ENCODE measurements at regions not wholly inside any gene's neighbourhood (a gene's known extent, or its start where the extent isn't known, plus 50 kb on each side); places are given as distances from the start of the nearest gene placed in this dataset.

DNA sequence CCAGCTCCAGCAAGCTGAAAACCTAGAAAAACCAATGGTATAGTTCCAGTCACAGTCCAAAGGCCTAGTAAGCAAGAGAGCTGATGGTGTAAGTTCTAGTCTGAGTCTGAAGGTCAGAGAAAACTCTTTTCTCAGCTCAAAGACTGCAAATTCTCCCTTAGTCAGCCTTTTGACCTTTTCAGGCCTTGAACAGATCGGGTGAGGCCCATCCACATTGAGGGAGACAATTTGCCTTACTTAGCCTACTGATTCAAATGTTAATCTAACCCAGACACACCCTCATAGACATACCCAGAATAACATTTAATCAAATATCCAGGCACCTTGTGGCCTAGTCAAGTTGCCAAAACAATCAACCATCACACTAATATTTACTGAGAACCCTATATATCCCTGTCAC is 110.8 kb upstream of the KCNJ3 start:
- H3K9me3 ChIP-seq = no peaks in the 10 kb centered on the region
- intact Hi-C loops (cut with DNase I; ENCODE audit: low total_unique reads) = no loop called here
- WGBS, 2 donors = 71 to 83% methylated on average over 1 of the region's 1 CpG
- H3K27me3 ChIP-seq = no peaks in the 10 kb centered on the region
- no peaks in the 10 kb centered on the region for H3K36me3 ChIP-seq (ENCODE audit: low read depth, missing control alignments)
- no peak for DNase-seq
- no peaks in the 10 kb centered on the region for H3K4me1 ChIP-seq
- no peak overlapping the region for H3K27ac ChIP-seq
- no peak overlapping the region for H3K4me3 ChIP-seq
- no peak for TF ChIP-seq POLR2A (IDR thresholded peaks at IDR 0.05)
- TF ChIP-seq, protein P1, sequence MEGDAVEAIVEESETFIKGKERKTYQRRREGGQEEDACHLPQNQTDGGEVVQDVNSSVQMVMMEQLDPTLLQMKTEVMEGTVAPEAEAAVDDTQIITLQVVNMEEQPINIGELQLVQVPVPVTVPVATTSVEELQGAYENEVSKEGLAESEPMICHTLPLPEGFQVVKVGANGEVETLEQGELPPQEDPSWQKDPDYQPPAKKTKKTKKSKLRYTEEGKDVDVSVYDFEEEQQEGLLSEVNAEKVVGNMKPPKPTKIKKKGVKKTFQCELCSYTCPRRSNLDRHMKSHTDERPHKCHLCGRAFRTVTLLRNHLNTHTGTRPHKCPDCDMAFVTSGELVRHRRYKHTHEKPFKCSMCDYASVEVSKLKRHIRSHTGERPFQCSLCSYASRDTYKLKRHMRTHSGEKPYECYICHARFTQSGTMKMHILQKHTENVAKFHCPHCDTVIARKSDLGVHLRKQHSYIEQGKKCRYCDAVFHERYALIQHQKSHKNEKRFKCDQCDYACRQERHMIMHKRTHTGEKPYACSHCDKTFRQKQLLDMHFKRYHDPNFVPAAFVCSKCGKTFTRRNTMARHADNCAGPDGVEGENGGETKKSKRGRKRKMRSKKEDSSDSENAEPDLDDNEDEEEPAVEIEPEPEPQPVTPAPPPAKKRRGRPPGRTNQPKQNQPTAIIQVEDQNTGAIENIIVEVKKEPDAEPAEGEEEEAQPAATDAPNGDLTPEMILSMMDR (IDR thresholded peaks at IDR 0.05) = no peak

DNA sequence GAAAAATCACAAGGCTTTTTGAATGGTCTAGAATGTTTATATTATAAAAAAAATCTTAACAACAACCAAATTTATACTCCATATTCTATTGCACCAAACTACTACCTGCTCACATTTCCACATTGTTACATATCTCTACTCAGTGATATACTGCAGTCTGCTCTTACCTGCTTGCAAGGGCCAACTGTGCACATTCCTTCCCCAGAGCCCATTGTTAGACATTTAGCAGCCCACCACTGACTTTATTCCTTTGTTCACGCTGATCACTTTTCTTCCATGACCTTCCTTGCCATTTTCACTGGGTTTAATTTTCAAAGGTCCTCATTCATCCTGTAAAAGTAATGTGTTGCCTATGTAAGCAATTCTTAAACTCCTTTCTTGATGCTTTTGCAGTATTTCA is 109.7 kb upstream of the KCNJ3 start:
- Histone ChIP-seq H3K4me3 (no peak overlapping the region), H3K36me3 (ENCODE audit: low read depth, missing control alignments) (no peaks in the 10 kb centered on the region), H3K9me3 (no peaks in the 10 kb centered on the region), H3K4me1 (no peaks in the 10 kb centered on the region), H3K27ac (no peak overlapping the region), H3K27me3 (no peaks in the 10 kb centered on the region)
- no peak for DNase-seq
- TF ChIP-seq, protein P1 (IDR thresholded peaks at IDR 0.05) = no peak
- TF ChIP-seq POLR2A (IDR thresholded peaks at IDR 0.05) = no peak
- intact Hi-C loops (cut with DNase I; ENCODE audit: low total_unique reads) = no loop called here
- WGBS, 2 donors = 76 to 88% methylated on average over 1 of the region's 1 CpG

DNA sequence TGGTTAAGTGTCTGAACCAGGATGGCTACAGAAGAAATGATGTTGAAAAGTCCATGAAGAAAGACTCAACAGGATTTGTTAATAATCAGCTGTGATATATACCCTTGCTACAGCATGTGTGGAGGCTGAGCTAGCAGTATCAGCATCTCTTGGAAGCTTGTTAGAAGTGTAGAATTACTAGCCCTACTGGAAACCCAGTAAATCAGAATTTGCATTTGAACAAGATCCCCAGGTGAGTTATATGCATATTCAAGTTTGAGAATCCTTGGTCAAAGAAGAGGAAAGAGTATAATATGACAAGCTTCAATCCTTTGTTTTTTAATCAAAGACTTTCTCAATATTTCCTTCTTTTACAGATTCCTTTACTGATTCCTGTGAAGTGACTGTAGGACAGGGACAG is 109.0 kb upstream of the KCNJ3 start:
- no peak overlapping the region for H3K4me3 ChIP-seq
- intact Hi-C loops (cut with DNase I; ENCODE audit: low total_unique reads) = no loop called here
- H3K27ac ChIP-seq = no peak overlapping the region
- no peak for DNase-seq
- no peaks in the 10 kb centered on the region for H3K27me3 ChIP-seq
- H3K4me1 ChIP-seq = no peaks in the 10 kb centered on the region
- TF ChIP-seq, protein P1 (IDR thresholded peaks at IDR 0.05) = no peak
- TF ChIP-seq POLR2A (IDR thresholded peaks at IDR 0.05) = no peak
- H3K9me3 ChIP-seq = no peaks in the 10 kb centered on the region
- H3K36me3 ChIP-seq (ENCODE audit: low read depth, missing control alignments) = no peaks in the 10 kb centered on the region

DNA sequence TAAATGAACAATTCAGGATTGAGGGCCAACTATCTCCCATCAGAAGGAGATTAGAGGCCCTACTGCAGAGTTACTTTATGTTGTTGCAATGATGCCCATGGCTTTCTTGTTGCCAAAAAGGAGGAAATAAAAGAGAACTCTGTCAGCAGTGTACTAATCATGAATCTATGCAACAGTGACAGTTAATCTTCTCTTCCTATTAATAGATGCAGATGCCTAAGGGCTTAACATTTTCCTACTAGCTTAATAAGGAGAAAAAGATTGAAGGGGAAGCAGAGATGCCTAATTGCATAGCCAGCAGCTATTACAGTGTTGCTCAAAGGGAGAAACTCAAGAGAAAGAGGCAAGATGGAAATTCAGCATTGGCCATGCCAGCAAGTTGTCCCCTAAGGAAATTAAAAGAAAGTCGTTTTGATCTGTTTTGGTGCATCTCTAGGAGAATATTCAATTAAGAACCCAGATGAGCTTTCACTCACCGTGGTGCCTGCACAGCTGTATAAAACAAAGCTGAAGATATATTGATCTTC is 107.1 kb upstream of the KCNJ3 start:
- intact Hi-C loops (cut with DNase I; ENCODE audit: low total_unique reads) = no loop called here
- Histone ChIP-seq H3K36me3 (ENCODE audit: low read depth, missing control alignments) (no peaks in the 10 kb centered on the region), H3K4me1 (no peaks in the 10 kb centered on the region), H3K4me3 (no peak overlapping the region), H3K9me3 (no peaks in the 10 kb centered on the region), H3K27me3 (no peaks in the 10 kb centered on the region), H3K27ac (no peak overlapping the region)
- 52 to 55% methylated on average over 2 of the region's 2 CpGs for WGBS, 2 donors
- no peak for DNase-seq
- TF ChIP-seq, protein P1 (IDR thresholded peaks at IDR 0.05) = no peak
- no peak for TF ChIP-seq POLR2A (IDR thresholded peaks at IDR 0.05)

DNA sequence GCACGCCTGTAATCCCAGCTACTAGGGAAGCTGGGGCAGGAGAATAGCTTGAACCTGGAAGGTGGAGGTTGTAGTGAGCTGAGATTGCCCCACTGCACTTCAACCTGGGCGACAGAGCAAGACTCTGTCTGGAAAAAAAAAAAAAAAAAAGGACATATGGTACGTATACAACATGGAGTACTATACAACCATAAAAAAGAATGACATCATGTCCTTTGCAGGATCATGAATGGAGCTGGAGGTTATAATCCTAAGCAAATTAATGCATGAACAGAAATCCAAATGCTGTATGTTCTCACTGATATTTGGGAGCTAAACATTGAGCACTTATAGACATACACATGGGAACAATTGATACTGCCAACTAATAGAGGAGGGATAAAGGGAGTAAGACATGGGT is 99.3 kb upstream of the KCNJ3 start:
- no peak overlapping the region for H3K27ac ChIP-seq
- no peak for DNase-seq
- H3K9me3 ChIP-seq = no peaks in the 10 kb centered on the region
- H3K36me3 ChIP-seq (ENCODE audit: low read depth, missing control alignments) = no peaks in the 10 kb centered on the region
- 90 to 91% methylated on average over 3 of the region's 3 CpGs for WGBS, 2 donors
- H3K27me3 ChIP-seq = no peaks in the 10 kb centered on the region
- TF ChIP-seq, protein P1 (IDR thresholded peaks at IDR 0.05) = no peak
- TF ChIP-seq POLR2A (IDR thresholded peaks at IDR 0.05) = no peak
- no peaks in the 10 kb centered on the region for H3K4me1 ChIP-seq
- intact Hi-C loops (cut with DNase I; ENCODE audit: low total_unique reads) = no loop called here
- no peak overlapping the region for H3K4me3 ChIP-seq
